ENCODE measurements at regions not wholly inside any gene's neighbourhood (a gene's known extent, or its start where the extent isn't known, plus 50 kb on each side); places are given as distances from the start of the nearest gene placed in this dataset.
"Not testable (repeated sequence)": the region's sequence is repeated elsewhere in the genome, so short reads cannot be mapped to it uniquely, and the experiment has no call there.

GRCh38 chr20:53805895-53806384, 212.3 kb upstream of the ZNF217 start:
- Histone ChIP-seq H3K4me1 (ENCODE audit: insufficient read depth) (peaks cover 16% of the 10 kb centered on the region), H3K9ac (peak overlapping the region; percentile 71), H3K36me3 (ENCODE audit: low read depth) (no peaks in the 10 kb centered on the region), H3K9me2 (ENCODE audit: insufficient read depth) (no peaks in the 10 kb centered on the region), H3K4me2 (ENCODE audit: unreplicated experiment) (peak overlapping the region; percentile 49), H2AFZ (peak overlapping the region; percentile 54), H3K4me3 (no peak overlapping the region), H3F3A (ENCODE audit: insufficient read depth) (peaks cover 10% of the 10 kb centered on the region), H3K27me3 (replicated peaks; ENCODE audit: insufficient read depth) (no peaks in the 10 kb centered on the region), H3K9me3 (ENCODE audit: low read depth) (no peaks in the 10 kb centered on the region), H3K27ac (peak overlapping the region; percentile 91), H3K79me2 (ENCODE audit: insufficient read depth) (no peaks in the 10 kb centered on the region), H4K20me1 (ENCODE audit: insufficient read depth) (no peaks in the 10 kb centered on the region)
- TF ChIP-seq EZH2phosphoT487 (IDR thresholded peaks at IDR 0.05; ENCODE audit: insufficient read depth, low read depth): no peak
- TF ChIP-seq EZH2 (IDR thresholded peaks at IDR 0.05; ENCODE audit: insufficient read depth, poor library complexity, severe bottlenecking): no peak
- WGBS, 2 experiments (ENCODE audit: low coverage in 1 of 2, low lambda C conversion rate in 2 of 2, missing lambda C conversion rate in 2 of 2): 35 to 40% methylated on average over 5 of the region's 5 CpGs
- in situ Hi-C loops (cut with MboI): no loop called here
- peak; percentile 92 for DNase-seq

DNA sequence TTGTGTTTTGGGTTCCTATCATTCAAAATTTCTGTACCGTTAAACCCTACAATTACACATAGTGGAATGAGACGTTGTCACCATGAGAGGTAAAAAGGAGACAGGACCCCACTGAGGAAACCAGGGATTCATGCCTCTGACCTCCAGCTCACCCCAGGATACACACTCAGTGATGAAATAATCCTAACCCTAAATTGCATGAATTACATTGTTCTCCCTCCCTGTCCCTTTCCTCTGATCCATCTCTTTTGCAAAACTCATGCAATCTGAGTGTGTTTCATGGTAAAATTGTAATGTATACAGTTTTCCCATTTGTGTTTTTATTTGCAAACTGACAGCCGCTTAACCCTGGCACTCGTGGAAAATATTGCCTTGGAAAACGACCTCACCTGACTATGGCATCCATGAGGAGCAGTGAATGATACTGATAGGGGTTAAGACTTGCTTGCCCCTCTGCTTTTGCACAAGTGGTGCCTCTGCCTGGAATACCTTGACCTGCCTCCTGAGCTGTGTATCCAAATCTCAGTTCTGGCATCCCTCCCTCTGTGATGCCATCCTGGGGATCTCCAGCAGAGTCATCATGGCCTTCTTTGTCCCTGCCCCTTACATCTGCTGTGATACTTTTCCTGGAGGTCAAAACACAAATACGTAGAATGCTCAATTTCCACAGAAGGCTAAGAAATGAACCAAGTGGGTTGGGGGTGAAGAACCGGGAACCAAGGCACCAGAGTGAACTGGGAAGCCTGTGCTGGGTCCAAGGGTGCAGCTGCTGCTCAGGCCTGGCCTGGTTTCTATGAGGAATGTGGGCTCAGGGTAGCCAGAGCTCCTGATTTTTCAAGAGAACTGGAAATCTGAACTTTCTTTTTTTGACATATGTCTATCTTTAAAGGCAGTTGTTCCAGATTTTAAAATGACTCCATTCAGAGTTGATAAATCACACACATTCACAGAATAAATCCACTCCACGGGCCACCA, 211.6 kb upstream of the ZNF217 start:
- Histone ChIP-seq H3K4me3 (no peak overlapping the region), H3K4me2 (ENCODE audit: unreplicated experiment) (peak overlapping the region; percentile 49), H3K27me3 (replicated peaks; ENCODE audit: insufficient read depth) (no peaks in the 10 kb centered on the region), H2AFZ (peak overlapping the region; percentile 54), H3K9me2 (ENCODE audit: insufficient read depth) (no peaks in the 10 kb centered on the region), H3K9me3 (ENCODE audit: low read depth) (no peaks in the 10 kb centered on the region), H3K4me1 (ENCODE audit: insufficient read depth) (peaks cover 16% of the 10 kb centered on the region), H3K9ac (peak overlapping the region; percentile 71), H4K20me1 (ENCODE audit: insufficient read depth) (no peaks in the 10 kb centered on the region), H3F3A (ENCODE audit: insufficient read depth) (peaks cover 10% of the 10 kb centered on the region), H3K36me3 (ENCODE audit: low read depth) (no peaks in the 10 kb centered on the region), H3K27ac (peak overlapping the region; percentile 91), H3K79me2 (ENCODE audit: insufficient read depth) (no peaks in the 10 kb centered on the region)
- in situ Hi-C loops (cut with MboI): no loop called here
- TF ChIP-seq EZH2 (IDR thresholded peaks at IDR 0.05; ENCODE audit: insufficient read depth, poor library complexity, severe bottlenecking) (no peak), EZH2phosphoT487 (IDR thresholded peaks at IDR 0.05; ENCODE audit: insufficient read depth, low read depth) (no peak)
- WGBS, 2 experiments (ENCODE audit: low coverage in 1 of 2, low lambda C conversion rate in 2 of 2, missing lambda C conversion rate in 2 of 2): 66 to 69% methylated on average over 8 of the region's 8 CpGs
- peak; percentile 46 for DNase-seq

DNA sequence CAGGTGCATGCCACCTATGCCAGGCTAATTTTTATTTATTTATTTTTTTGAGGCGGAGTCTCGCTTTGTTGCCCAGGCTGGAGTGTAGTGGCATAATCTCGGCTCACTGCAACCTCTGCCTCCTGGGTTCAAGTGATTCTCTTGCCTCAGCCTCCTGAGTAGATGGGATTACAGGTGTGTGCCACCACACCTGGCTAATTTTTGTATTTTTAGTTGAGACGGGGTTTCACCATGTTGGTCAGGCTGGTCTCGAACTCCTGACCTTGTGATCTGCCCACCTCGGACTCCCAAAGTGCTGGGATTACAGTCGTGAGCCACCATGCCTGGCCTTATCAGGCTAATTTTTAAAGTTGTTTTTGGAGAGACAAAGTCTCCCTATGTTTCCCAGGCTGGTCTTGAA, 210.7 kb upstream of the ZNF217 start:
- H3K4me2 ChIP-seq (ENCODE audit: unreplicated experiment); H3K9ac ChIP-seq; H4K20me1 ChIP-seq (ENCODE audit: insufficient read depth); H3K9me3 ChIP-seq (ENCODE audit: low read depth); in situ Hi-C loops (cut with MboI); H3K79me2 ChIP-seq (ENCODE audit: insufficient read depth); H3K27me3 ChIP-seq (replicated peaks; ENCODE audit: insufficient read depth); H2AFZ ChIP-seq; H3K9me2 ChIP-seq (ENCODE audit: insufficient read depth); H3F3A ChIP-seq (ENCODE audit: insufficient read depth); H3K27ac ChIP-seq; DNase-seq; H3K36me3 ChIP-seq (ENCODE audit: low read depth); H3K4me3 ChIP-seq: not testable (repeated sequence)
- H3K4me1 ChIP-seq (ENCODE audit: insufficient read depth): peaks cover 16% of the 10 kb centered on the region
- 98 to 99% methylated on average over 7 of the region's 7 CpGs for WGBS, 2 experiments (ENCODE audit: low coverage in 1 of 2, low lambda C conversion rate in 2 of 2, missing lambda C conversion rate in 2 of 2)

DNA sequence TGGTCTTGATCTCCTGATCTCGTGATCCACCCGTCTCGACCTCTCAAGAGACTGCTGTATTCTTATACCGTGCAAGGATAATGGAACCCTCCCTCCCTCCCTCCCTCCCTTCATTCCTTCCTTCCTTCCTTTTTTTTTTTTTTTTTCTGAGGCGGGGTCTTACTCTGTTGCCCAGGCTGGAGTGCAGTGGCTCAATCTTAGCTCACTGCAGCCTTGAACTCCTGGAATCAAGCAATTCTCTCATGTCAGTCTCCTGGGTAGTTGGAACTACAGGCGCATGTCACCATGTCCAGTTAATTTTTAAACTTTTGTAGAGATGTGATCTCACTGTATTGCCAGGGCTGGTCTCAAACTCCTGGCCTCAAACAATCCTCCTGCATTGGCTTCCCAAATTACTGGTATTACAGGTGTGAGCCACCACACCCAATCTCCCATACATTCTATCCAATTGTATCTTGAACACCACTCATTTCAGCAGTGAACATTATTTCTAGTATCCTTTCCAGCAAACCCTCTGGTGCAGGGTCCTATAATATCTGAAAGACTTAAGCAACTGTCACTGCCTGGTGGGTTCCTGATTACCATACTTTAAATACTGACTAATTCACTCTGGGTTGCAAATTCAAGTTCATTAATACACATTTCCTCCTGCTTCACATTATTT, 210.0 kb upstream of the ZNF217 start:
- WGBS, 2 experiments (ENCODE audit: low coverage in 1 of 2, low lambda C conversion rate in 2 of 2, missing lambda C conversion rate in 2 of 2): 86 to 87% methylated on average over 4 to 6 of the region's 6 CpGs
- no peak overlapping the region for H3K4me3 ChIP-seq
- no peaks in the 10 kb centered on the region for H3K27me3 ChIP-seq (replicated peaks; ENCODE audit: insufficient read depth)
- H3K79me2 ChIP-seq (ENCODE audit: insufficient read depth): no peaks in the 10 kb centered on the region
- H3F3A ChIP-seq (ENCODE audit: insufficient read depth): peaks cover 10% of the 10 kb centered on the region
- H3K9me2 ChIP-seq (ENCODE audit: insufficient read depth): no peaks in the 10 kb centered on the region
- DNase-seq: no peak
- H3K4me2 ChIP-seq (ENCODE audit: unreplicated experiment): no peak overlapping the region
- no peaks in the 10 kb centered on the region for H3K9me3 ChIP-seq (ENCODE audit: low read depth)
- in situ Hi-C loops (cut with MboI): no loop called here
- no peaks in the 10 kb centered on the region for H4K20me1 ChIP-seq (ENCODE audit: insufficient read depth)
- TF ChIP-seq EZH2phosphoT487 (IDR thresholded peaks at IDR 0.05; ENCODE audit: insufficient read depth, low read depth): no peak
- TF ChIP-seq EZH2 (IDR thresholded peaks at IDR 0.05; ENCODE audit: insufficient read depth, poor library complexity, severe bottlenecking): no peak
- H2AFZ ChIP-seq: no peak overlapping the region
- H3K9ac ChIP-seq: no peak overlapping the region
- no peak overlapping the region for H3K27ac ChIP-seq
- peaks cover 16% of the 10 kb centered on the region for H3K4me1 ChIP-seq (ENCODE audit: insufficient read depth)
- no peaks in the 10 kb centered on the region for H3K36me3 ChIP-seq (ENCODE audit: low read depth)
